ENCODE measurements at regions not wholly inside any gene's neighbourhood (a gene's known extent, or its start where the extent isn't known, plus 50 kb on each side); places are given as distances from the start of the nearest gene placed in this dataset.

- Histone ChIP-seq H2AFZ (ENCODE audit: low read length) (no peak overlapping the region), H3K9me3 (ENCODE audit: low read length) (no peaks in the 10 kb centered on the region), H3K4me3 (replicated peaks in 1 of 3; ENCODE audit: insufficient read depth in 1 of 3, low read depth in 2 of 3, low read length in 3 of 3) (no peak overlapping the region), H3K4me1 (ENCODE audit: insufficient read depth, low read length) (peaks cover 61% of the 10 kb centered on the region), H3K9ac (ENCODE audit: insufficient read depth, low read depth, low read length) (no peak overlapping the region), H3K4me2 (ENCODE audit: low read depth, low read length) (no peak overlapping the region), H3K79me2 (ENCODE audit: insufficient read depth, low read length) (no peaks in the 10 kb centered on the region), H3K27ac (ENCODE audit: extremely low read length, insufficient read depth, low read length) (no peak overlapping the region), H3K36me3 (replicated peaks in 1 of 2; ENCODE audit: control insufficient read depth in 1 of 2, insufficient read depth in 2 of 2, low read length in 2 of 2) (no peaks in the 10 kb centered on the region), H4K20me1 (ENCODE audit: insufficient read depth, low read length) (no peaks in the 10 kb centered on the region), H3K27me3 (ENCODE audit: control insufficient read depth in 1 of 2, insufficient read depth in 2 of 2, low read length in 2 of 2) (peaks cover 0 to 33% of the 10 kb centered on the region in 2 experiments; a peak in 3 of 5 replicates)
- DNase-seq (ENCODE audit: low spot score) (no peak), ATAC-seq (no peak), FAIRE-seq (no peak)
- ChIA-PET POLR2A (no interaction called here), CTCF (ENCODE audit: low intra/inter-chr PET ratio, low total read pairs) (no interaction called here)
- no TSS peak for BruUV-seq (replicated peaks)
- 93% methylated on average over 6 of the region's 6 CpGs for WGBS (ENCODE audit: low lambda C conversion rate)
- TF ChIP-seq RNF219 (CRISPR knock-in tag; IDR thresholded peaks at IDR 0.05): no peak
- TF ChIP-seq CHD2 (IDR thresholded peaks at IDR 0.05; ENCODE audit: low read depth, low read length): no peak
- TF ChIP-seq, protein P1, sequence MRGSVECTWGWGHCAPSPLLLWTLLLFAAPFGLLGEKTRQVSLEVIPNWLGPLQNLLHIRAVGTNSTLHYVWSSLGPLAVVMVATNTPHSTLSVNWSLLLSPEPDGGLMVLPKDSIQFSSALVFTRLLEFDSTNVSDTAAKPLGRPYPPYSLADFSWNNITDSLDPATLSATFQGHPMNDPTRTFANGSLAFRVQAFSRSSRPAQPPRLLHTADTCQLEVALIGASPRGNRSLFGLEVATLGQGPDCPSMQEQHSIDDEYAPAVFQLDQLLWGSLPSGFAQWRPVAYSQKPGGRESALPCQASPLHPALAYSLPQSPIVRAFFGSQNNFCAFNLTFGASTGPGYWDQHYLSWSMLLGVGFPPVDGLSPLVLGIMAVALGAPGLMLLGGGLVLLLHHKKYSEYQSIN (CRISPR knock-in tag; IDR thresholded peaks at IDR 0.05; ENCODE audit: borderline replicate concordance): no peak
- TF ChIP-seq ZNF746 (CRISPR knock-in tag; IDR thresholded peaks at IDR 0.05): no peak
- TF ChIP-seq TRIM24 (CRISPR knock-in tag; IDR thresholded peaks at IDR 0.05): no peak
- no peak for TF ChIP-seq HNRNPK (IDR thresholded peaks at IDR 0.05; ENCODE audit: low read depth, low read length, poor library complexity, severe bottlenecking)
- TF ChIP-seq ZNF891 (CRISPR knock-in tag; IDR thresholded peaks at IDR 0.05): no peak
- TF ChIP-seq SNAPC5 (CRISPR knock-in tag; IDR thresholded peaks at IDR 0.05; ENCODE audit: borderline replicate concordance): no peak
- TF ChIP-seq, protein P2, sequence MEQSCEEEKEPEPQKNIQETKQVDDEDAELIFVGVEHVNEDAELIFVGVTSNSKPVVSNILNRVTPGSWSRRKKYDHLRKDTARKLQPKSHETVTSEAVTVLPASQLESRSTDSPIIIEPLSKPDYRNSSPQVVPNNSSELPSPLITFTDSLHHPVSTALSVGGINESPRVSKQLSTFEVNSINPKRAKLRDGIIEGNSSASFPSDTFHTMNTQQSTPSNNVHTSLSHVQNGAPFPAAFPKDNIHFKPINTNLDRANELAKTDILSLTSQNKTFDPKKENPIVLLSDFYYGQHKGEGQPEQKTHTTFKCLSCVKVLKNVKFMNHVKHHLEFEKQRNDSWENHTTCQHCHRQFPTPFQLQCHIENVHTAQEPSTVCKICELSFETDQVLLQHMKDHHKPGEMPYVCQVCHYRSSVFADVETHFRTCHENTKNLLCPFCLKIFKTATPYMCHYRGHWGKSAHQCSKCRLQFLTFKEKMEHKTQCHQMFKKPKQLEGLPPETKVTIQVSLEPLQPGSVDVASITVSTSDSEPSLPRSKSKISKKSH (CRISPR knock-in tag; IDR thresholded peaks at IDR 0.05; ENCODE audit: borderline replicate concordance): no peak
- TF ChIP-seq SP140L (CRISPR knock-in tag; IDR thresholded peaks at IDR 0.05; ENCODE audit: borderline replicate concordance): no peak
- in situ Hi-C loops (cut with HindIII; ENCODE audit: extremely low pct_ligation_motif_present, low pct_unique_long_range_greater_than_20kb): no loop called here
- intact Hi-C loops (cut with micrococcal nuclease; ENCODE audit: unreplicated experiment): no loop called here
Observed at GRCh38 chr5:143677403-143677802, 134.6 kb upstream of the HMHB1 start.

Data from HepG2 (cell line).